GM12878 (cell line): ENCODE measurements at regions not wholly inside any gene's neighbourhood (a gene's known extent, or its start where the extent isn't known, plus 50 kb on each side); places are given as distances from the start of the nearest gene placed in this dataset.

Source experiments
- ATAC-seq: fragments of 200-7000 bp; cut with Tn5 transposase; 3 replicates; pipeline ENCODE4 v1.9.1; 2020; ENCODE audit warnings: mild to moderate bottlenecking, moderate library complexity
- BruUV-seq: library from RNA; stranded (reverse); fragments of 400-500 nt; replicated peaks from 2 replicates; lab custom pipeline; 2021; lab: Mats Ljungman, UMichigan
- CTCF ChIA-PET: fragments of 300-600 bp; sonication (Branson Sonifier 250); formaldehyde crosslinking; extraction: SDS; loops from one replicate; lab custom pipeline; 2021; ENCODE audit warnings: inconsistent platforms; lab: Yijun Ruan, JAX
- POLR2A ChIA-PET: fragments of 350-600 bp; formaldehyde crosslinking; extraction: SDS; loops from one replicate; lab custom pipeline; 2021; ENCODE audit warnings: inconsistent platforms; lab: Charles Lee
- RAD21 ChIA-PET: fragments of 300-600 bp; sonication (Branson Sonifier 250); formaldehyde crosslinking; loops from one replicate; lab custom pipeline; 2023; ENCODE audit warnings: antibody characterized with exemption; ENCODE audit not compliant: unreplicated experiment; lab: Charles Lee
- SMC1A ChIA-PET: fragments of 300-600 bp; sonication (Branson Sonifier 250); formaldehyde crosslinking; loops from one replicate; lab custom pipeline; 2023; ENCODE audit not compliant: unreplicated experiment, uncharacterized antibody; lab: Charles Lee
- DNase-seq: peaks from one replicate; pipeline ENCODE4 v3.0.0-alpha.2; 2011; ENCODE audit warnings: low read depth, low spot score
- FAIRE-seq: peaks from 3 replicates; lab custom pipeline; 2011; peaks lifted over from hg19 to GRCh38; lab: Jason Lieb, UNC
- H2AFZ ChIP-seq: 2 replicates; pipeline ENCODE4 v1.6.0; 2011; ENCODE audit warnings: low read depth, low read length, control low read depth; ENCODE audit not compliant: control insufficient read depth
- H3K27ac ChIP-seq: 2 replicates; pipeline ENCODE4 v1.5.1; 2011; ENCODE audit warnings: control low read depth; ENCODE audit not compliant: control insufficient read depth, insufficient read depth
- H3K27me3 ChIP-seq, 2 experiments: replicated peaks in 1 of 2; 2 replicates each; pipeline versions ENCODE4 v1.6.0 to v1.6.1; 2011; ENCODE audit warnings: low read length in 1 of 2; ENCODE audit not compliant: control insufficient read depth in 2 of 2, insufficient read depth in 2 of 2
- H3K36me3 ChIP-seq, 2 experiments: 2 replicates each; pipeline ENCODE4 v1.5.1; 2011; ENCODE audit warnings: low read length in 1 of 2; ENCODE audit not compliant: control insufficient read depth in 2 of 2, insufficient read depth in 2 of 2
- H3K4me1 ChIP-seq: 2 replicates; pipeline ENCODE4 v1.6.1; 2011; ENCODE audit warnings: mild to moderate bottlenecking, low read length, moderate library complexity, mixed read lengths; ENCODE audit not compliant: control insufficient read depth, insufficient read depth
- H3K4me2 ChIP-seq: 2 replicates; pipeline ENCODE4 v1.6.0; 2011; ENCODE audit warnings: control low read depth; ENCODE audit not compliant: control insufficient read depth, insufficient read depth
- H3K4me3 ChIP-seq: fragments of 200-600 bp; sonication (generic); 2 replicates; pipeline ENCODE4 v1.5.1; 2016
- H3K79me2 ChIP-seq: 2 replicates; pipeline ENCODE4 v1.6.0; 2011; ENCODE audit warnings: low read length; ENCODE audit not compliant: control insufficient read depth, insufficient read depth
- H3K9ac ChIP-seq: 2 replicates; pipeline ENCODE4 v1.8.0; 2011; ENCODE audit warnings: low read length, control low read depth, mixed read lengths; ENCODE audit not compliant: control insufficient read depth, insufficient read depth
- H3K9me3 ChIP-seq: replicated peaks from 3 replicates; pipeline ENCODE4 v1.5.1; 2011; ENCODE audit warnings: mild to moderate bottlenecking, low read length; ENCODE audit not compliant: control insufficient read depth, insufficient read depth
- H4K20me1 ChIP-seq: 2 replicates; pipeline ENCODE4 v1.6.0; 2011; ENCODE audit not compliant: control insufficient read depth, insufficient read depth
- BRCA1 ChIP-seq: IDR thresholded peaks from 2 replicates; pipeline ENCODE4 v1.6.1; 2011; ENCODE audit warnings: low read depth, low read length, improper control_type of control experiment
- CBX5 ChIP-seq: sonication (generic); IDR thresholded peaks from 2 replicates; pipeline ENCODE4 v1.6.1; 2016; ENCODE audit warnings: low read depth, moderate library complexity, mild to moderate bottlenecking, inconsistent platforms
- CREM ChIP-seq: IDR thresholded peaks from 2 replicates; pipeline ENCODE4 v1.6.1; 2014; ENCODE audit warnings: antibody characterized with exemption, low read depth
- EP300 ChIP-seq, 2 experiments: fragments of 150-350 bp in 1 of 2; IDR thresholded peaks; 2 replicates each; pipeline ENCODE4 v1.6.1; 2011 to 2012; ENCODE audit warnings: low read depth in 2 of 2, low read length in 2 of 2, borderline replicate concordance in 1 of 2, improper control_type of control experiment in 1 of 2, inconsistent platforms in 1 of 2; ENCODE audit not compliant: control insufficient read depth in 1 of 2
- GATAD2B ChIP-seq: fragments of 450-650 bp; conservative IDR thresholded peaks from 2 replicates; pipeline ENCODE4 v1.6.1; 2017; ENCODE audit warnings: low read depth, mild to moderate bottlenecking, moderate library complexity
- NFIC ChIP-seq: IDR thresholded peaks from 2 replicates; pipeline ENCODE4 v1.6.1; 2012; ENCODE audit warnings: low read depth, mild to moderate bottlenecking, inconsistent platforms, low read length, moderate library complexity
- NR2C1 ChIP-seq: fragments of 450-650 bp; IDR thresholded peaks from 2 replicates; pipeline ENCODE4 v1.6.1; 2017; ENCODE audit warnings: antibody characterized with exemption, mild to moderate bottlenecking, moderate library complexity
- NR2C2 ChIP-seq: IDR thresholded peaks from 2 replicates; pipeline ENCODE4 v1.6.1; 2011; ENCODE audit warnings: borderline replicate concordance, low read depth; ENCODE audit not compliant: control insufficient read depth, insufficient read length
- NR2F1 ChIP-seq: fragments of 450-650 bp; conservative IDR thresholded peaks from 2 replicates; pipeline ENCODE4 v1.6.1; 2017; ENCODE audit warnings: mild to moderate bottlenecking
- PAX8 ChIP-seq: fragments of 450-650 bp; IDR thresholded peaks from 2 replicates; pipeline ENCODE4 v1.6.1; 2017; ENCODE audit warnings: mild to moderate bottlenecking, moderate library complexity
- POLR2A ChIP-seq: IDR thresholded peaks from 2 replicates; pipeline ENCODE4 v1.6.1; 2011; ENCODE audit warnings: low read depth, mild to moderate bottlenecking, low read length
- POU2F2 ChIP-seq: IDR thresholded peaks from 3 replicates; pipeline ENCODE4 v1.6.1; 2011; ENCODE audit warnings: low read depth, mild to moderate bottlenecking, low read length, borderline replicate concordance
- SMAD5 ChIP-seq: IDR thresholded peaks from 2 replicates; pipeline ENCODE4 v1.6.1; 2016; ENCODE audit warnings: antibody characterized with exemption, low read depth
- SREBF1 ChIP-seq: IDR thresholded peaks from 2 replicates; pipeline ENCODE4 v1.6.1; 2012; ENCODE audit warnings: mild to moderate bottlenecking, low read length
- ZNF622 ChIP-seq: fragments of 450-650 bp; IDR thresholded peaks from 2 replicates; pipeline ENCODE4 v1.6.1; 2017; ENCODE audit warnings: mild to moderate bottlenecking, inconsistent platforms
- in situ Hi-C: fragments of 300-500 bp; cut with MboI; formaldehyde crosslinking; loops from 9 replicates; pipeline ENCODE4 v1.14.3; 2018; ENCODE audit warnings: mixed read lengths
- intact Hi-C: fragments of 100-400 bp; cut with micrococcal nuclease; formaldehyde crosslinking; loops from one replicate; pipeline ENCODE4 v1.14.2; 2022; ENCODE audit not compliant: unreplicated experiment
- TF ChIP-seq, protein P1 (sequence below): fragments of 450-650 bp; IDR thresholded peaks from 2 replicates; pipeline ENCODE4 v1.6.1; 2018; ENCODE audit warnings: borderline replicate concordance, mild to moderate bottlenecking; ENCODE audit not compliant: partially characterized antibody
- TF ChIP-seq, protein P2 (sequence below): IDR thresholded peaks from 2 replicates; pipeline ENCODE4 v1.6.1; 2011; ENCODE audit warnings: mild to moderate bottlenecking, low read depth, low read length, moderate library complexity; ENCODE audit not compliant: insufficient replicate concordance
- TF ChIP-seq, protein P3 (sequence below): fragments of 450-650 bp; IDR thresholded peaks from 2 replicates; pipeline ENCODE4 v1.6.1; 2018; ENCODE audit warnings: mild to moderate bottlenecking, low read depth, moderate library complexity; ENCODE audit not compliant: partially characterized antibody

DNA sequence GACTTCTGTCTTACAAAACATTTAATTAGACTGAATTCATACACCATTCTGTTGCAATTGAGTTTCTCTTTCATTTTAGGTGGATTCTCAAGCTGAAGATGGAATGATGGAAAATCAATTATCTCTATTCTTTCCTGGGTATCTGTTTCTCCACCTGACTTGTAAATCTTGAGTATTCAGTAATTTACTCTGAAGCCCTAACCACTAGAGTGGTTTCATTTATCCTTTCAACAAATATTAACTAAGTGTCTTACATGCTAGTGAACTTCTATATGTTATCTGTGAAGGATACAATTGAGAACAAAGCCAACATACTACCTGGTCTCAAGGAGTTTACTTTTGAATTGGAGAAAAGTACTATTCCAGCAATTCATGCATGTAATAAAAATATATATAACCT lies 94.1 kb upstream of the ZNF804A start:
- Histone ChIP-seq H3K79me2 (no peaks in the 10 kb centered on the region), H3K36me3 (no peaks in the 10 kb centered on the region), H3K27me3 (no peaks in the 10 kb centered on the region), H3K4me2 (no peak overlapping the region), H2AFZ (no peak overlapping the region), H3K9ac (no peak overlapping the region), H3K9me3 (no peaks in the 10 kb centered on the region), H3K4me3 (no peak overlapping the region), H3K27ac (no peak overlapping the region), H4K20me1 (no peaks in the 10 kb centered on the region), H3K4me1 (no peaks in the 10 kb centered on the region)
- in situ Hi-C loops (no loop called here), intact Hi-C loops (no loop called here)
- POLR2A ChIA-PET: no interaction called here
- RAD21 ChIA-PET: no interaction called here
- no TSS peak for BruUV-seq
- no peak for DNase-seq
- no peak for ATAC-seq
- SMC1A ChIA-PET: no interaction called here
- CTCF ChIA-PET: no interaction called here
- FAIRE-seq: no peak
- TF ChIP-seq SREBF1 (no peak), NFIC (no peak), SMAD5 (no peak), CBX5 (no peak), ZNF622 (no peak), NR2C2 (no peak), POLR2A (no peak), NR2C1 (no peak), CREM (no peak), NR2F1 (no peak), POU2F2 (no peak), BRCA1 (no peak), PAX8 (no peak), EP300 (IDR thresholded peaks at IDR 0.05; ENCODE audit: borderline replicate concordance in 1 of 2, control insufficient read depth in 1 of 2, low read depth in 2 of 2, low read length in 2 of 2) (no peak), GATAD2B (no peak)
- TF ChIP-seq, protein P1, sequence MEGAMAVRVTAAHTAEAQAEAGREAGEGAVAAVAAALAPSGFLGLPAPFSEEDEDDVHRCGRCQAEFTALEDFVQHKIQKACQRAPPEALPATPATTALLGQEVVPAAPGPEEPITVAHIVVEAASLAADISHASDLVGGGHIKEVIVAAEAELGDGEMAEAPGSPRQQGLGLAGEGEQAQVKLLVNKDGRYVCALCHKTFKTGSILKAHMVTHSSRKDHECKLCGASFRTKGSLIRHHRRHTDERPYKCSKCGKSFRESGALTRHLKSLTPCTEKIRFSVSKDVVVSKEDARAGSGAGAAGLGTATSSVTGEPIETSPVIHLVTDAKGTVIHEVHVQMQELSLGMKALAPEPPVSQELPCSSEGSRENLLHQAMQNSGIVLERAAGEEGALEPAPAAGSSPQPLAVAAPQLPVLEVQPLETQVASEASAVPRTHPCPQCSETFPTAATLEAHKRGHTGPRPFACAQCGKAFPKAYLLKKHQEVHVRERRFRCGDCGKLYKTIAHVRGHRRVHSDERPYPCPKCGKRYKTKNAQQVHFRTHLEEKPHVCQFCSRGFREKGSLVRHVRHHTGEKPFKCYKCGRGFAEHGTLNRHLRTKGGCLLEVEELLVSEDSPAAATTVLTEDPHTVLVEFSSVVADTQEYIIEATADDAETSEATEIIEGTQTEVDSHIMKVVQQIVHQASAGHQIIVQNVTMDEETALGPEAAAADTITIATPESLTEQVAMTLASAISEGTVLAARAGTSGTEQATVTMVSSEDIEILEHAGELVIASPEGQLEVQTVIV: no peak
- TF ChIP-seq, protein P2, sequence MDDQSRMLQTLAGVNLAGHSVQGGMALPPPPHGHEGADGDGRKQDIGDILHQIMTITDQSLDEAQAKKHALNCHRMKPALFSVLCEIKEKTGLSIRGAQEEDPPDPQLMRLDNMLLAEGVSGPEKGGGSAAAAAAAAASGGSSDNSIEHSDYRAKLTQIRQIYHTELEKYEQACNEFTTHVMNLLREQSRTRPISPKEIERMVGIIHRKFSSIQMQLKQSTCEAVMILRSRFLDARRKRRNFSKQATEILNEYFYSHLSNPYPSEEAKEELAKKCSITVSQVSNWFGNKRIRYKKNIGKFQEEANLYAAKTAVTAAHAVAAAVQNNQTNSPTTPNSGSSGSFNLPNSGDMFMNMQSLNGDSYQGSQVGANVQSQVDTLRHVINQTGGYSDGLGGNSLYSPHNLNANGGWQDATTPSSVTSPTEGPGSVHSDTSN: no peak
- TF ChIP-seq, protein P3, sequence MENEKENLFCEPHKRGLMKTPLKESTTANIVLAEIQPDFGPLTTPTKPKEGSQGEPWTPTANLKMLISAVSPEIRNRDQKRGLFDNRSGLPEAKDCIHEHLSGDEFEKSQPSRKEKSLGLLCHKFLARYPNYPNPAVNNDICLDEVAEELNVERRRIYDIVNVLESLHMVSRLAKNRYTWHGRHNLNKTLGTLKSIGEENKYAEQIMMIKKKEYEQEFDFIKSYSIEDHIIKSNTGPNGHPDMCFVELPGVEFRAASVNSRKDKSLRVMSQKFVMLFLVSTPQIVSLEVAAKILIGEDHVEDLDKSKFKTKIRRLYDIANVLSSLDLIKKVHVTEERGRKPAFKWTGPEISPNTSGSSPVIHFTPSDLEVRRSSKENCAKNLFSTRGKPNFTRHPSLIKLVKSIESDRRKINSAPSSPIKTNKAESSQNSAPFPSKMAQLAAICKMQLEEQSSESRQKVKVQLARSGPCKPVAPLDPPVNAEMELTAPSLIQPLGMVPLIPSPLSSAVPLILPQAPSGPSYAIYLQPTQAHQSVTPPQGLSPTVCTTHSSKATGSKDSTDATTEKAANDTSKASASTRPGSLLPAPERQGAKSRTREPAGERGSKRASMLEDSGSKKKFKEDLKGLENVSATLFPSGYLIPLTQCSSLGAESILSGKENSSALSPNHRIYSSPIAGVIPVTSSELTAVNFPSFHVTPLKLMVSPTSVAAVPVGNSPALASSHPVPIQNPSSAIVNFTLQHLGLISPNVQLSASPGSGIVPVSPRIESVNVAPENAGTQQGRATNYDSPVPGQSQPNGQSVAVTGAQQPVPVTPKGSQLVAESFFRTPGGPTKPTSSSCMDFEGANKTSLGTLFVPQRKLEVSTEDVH: no peak
